ENCODE measurements at regions not wholly inside any gene's neighbourhood (a gene's known extent, or its start where the extent isn't known, plus 50 kb on each side); places are given as distances from the start of the nearest gene placed in this dataset.

GRCh38 chrX:45309801-45310200 is 109.1 kb upstream of the DIPK2B start:
- Histone ChIP-seq H3K4me2 (ENCODE audit: insufficient read depth, low read length) (no peak overlapping the region), H3K9me1 (replicated peaks; ENCODE audit: control insufficient read depth, extremely low read depth, insufficient read depth, low read length) (no peaks in the 10 kb centered on the region), H3K36me3 (ENCODE audit: control insufficient read depth in 2 of 2, extremely low read depth in 1 of 2, insufficient read depth in 2 of 2, low read length in 2 of 2) (no peaks in the 10 kb centered on the region), H3K27me3 (ENCODE audit: control insufficient read depth in 2 of 2, insufficient read depth in 2 of 2, low read length in 2 of 2) (no peaks in the 10 kb centered on the region), H3K9me3 (replicated peaks; ENCODE audit: control insufficient read depth, insufficient read depth, low read length) (no peaks in the 10 kb centered on the region), H2AFZ (ENCODE audit: low read depth, low read length) (no peak overlapping the region), H3K9ac (replicated peaks; ENCODE audit: extremely low read depth, insufficient read depth, low read length) (no peak overlapping the region), H4K20me1 (replicated peaks; ENCODE audit: control insufficient read depth, extremely low read depth, insufficient read depth, low read length) (no peaks in the 10 kb centered on the region), H3K27ac (ENCODE audit: insufficient read depth, low read depth, low read length) (no peak overlapping the region), H3K79me2 (ENCODE audit: control insufficient read depth, insufficient read depth, low read length) (no peaks in the 10 kb centered on the region), H3K4me1 (ENCODE audit: control insufficient read depth, extremely low read depth, insufficient read depth, low read length) (peaks cover 2% of the 10 kb centered on the region), H3K4me3 (replicated peaks in 1 of 3; ENCODE audit: insufficient read depth in 1 of 3, low read depth in 1 of 3, low read length in 3 of 3) (no peak overlapping the region)
- dilution Hi-C loops (cut with MboI; ENCODE audit: extremely low pct_ligation_motif_present, low sequenced_read_pairs) (no loop called here), intact Hi-C loops (cut with micrococcal nuclease) (loop anchor here (5.0 kb wide), 1 partner anchor 112 kb away; no protein-coding TSS in a partner anchor)
- FAIRE-seq (no peak), DNase-seq (ENCODE audit: low read depth, low spot score) (no peak)
- no peak for TF ChIP-seq CTCF (IDR thresholded peaks at IDR 0.05; ENCODE audit: extremely low read depth in 1 of 2, insufficient read depth in 1 of 2, low read depth in 1 of 2, low read length in 2 of 2)
- no peak for TF ChIP-seq MAX (IDR thresholded peaks at IDR 0.05; ENCODE audit: insufficient read depth, insufficient read length)
- no peak for TF ChIP-seq FOS (IDR thresholded peaks at IDR 0.05; ENCODE audit: borderline replicate concordance, insufficient read depth, low read length)
- TF ChIP-seq POLR2A (IDR thresholded peaks at IDR 0.05; ENCODE audit: low read depth, low read length), result no peak
- no peak for TF ChIP-seq GATA2 (IDR thresholded peaks at IDR 0.05; ENCODE audit: insufficient read depth, insufficient read length, low read depth, low read length)
- TF ChIP-seq POLR2AphosphoS5 (IDR thresholded peaks at IDR 0.05; ENCODE audit: insufficient read depth, low read depth, low read length), result no peak
- TF ChIP-seq MYC (IDR thresholded peaks at IDR 0.05; ENCODE audit: low read depth, low read length), result no peak
- TF ChIP-seq EZH2 (IDR thresholded peaks at IDR 0.05; ENCODE audit: borderline replicate concordance, low read depth, low read length, severe bottlenecking), result no peak
- TF ChIP-seq JUN (IDR thresholded peaks at IDR 0.05; ENCODE audit: borderline replicate concordance, insufficient read depth, insufficient read length, low read depth), result no peak
- ChIA-PET CTCF (no interaction called here), POLR2A (no interaction called here)
- BruUV-seq (replicated peaks), result no TSS peak
